Esophagus muscularis mucosa (tissue), 4 donors: ENCODE measurements at regions not wholly inside any gene's neighbourhood (a gene's known extent, or its start where the extent isn't known, plus 50 kb on each side); places are given as distances from the start of the nearest gene placed in this dataset.

Source experiments
- DNase-seq: peaks from one replicate; pipeline ENCODE4 v3.0.0-alpha.2; 2017; ENCODE audit errors: extremely low spot score
- H3K27ac ChIP-seq, 4 donors: fragments of 200-600 bp; sonication (generic); replicated peaks in 1 of 4; 1 replicate in 3 of 4; 2 replicates in 1 of 4; pipeline ENCODE4 v1.5.1; 2016 to 2019; ENCODE audit warnings: mild to moderate bottlenecking in 1 of 4
- H3K27me3 ChIP-seq, 4 donors: fragments of 200-600 bp; sonication (generic); one replicate each; pipeline versions ENCODE4 v1.5.1 to v1.6.0; 2016 to 2019
- H3K36me3 ChIP-seq, 4 donors: fragments of 200-600 bp; sonication (generic); one replicate each; pipeline ENCODE4 v1.5.1; 2016 to 2019
- H3K4me1 ChIP-seq, 4 donors: fragments of 200-600 bp; sonication (generic); one replicate each; pipeline ENCODE4 v1.5.1; 2016 to 2019
- H3K4me3 ChIP-seq, 4 donors: fragments of 200-600 bp; sonication (generic); 1 replicate in 2 of 4; 2 replicates in 2 of 4; pipeline ENCODE4 v1.5.1; 2016 to 2019; ENCODE audit warnings: mild to moderate bottlenecking in 4 of 4, moderate library complexity in 1 of 4
- H3K9me3 ChIP-seq, 4 donors: fragments of 200-600 bp; sonication (generic); 1 replicate in 3 of 4; 2 replicates in 1 of 4; pipeline ENCODE4 v1.5.1; 2016 to 2019
- EP300 ChIP-seq: sonication (generic); formaldehyde crosslinking; IDR thresholded peaks from one replicate; pipeline ENCODE4 v1.6.1; 2017; ENCODE audit warnings: antibody characterized with exemption
- POLR2A ChIP-seq: fragments of 450-650 bp; IDR thresholded peaks from one replicate; pipeline ENCODE4 v1.6.1; 2017; ENCODE audit warnings: antibody characterized with exemption, moderate library complexity, mild to moderate bottlenecking, low read depth
- POLR2AphosphoS5 ChIP-seq, 2 donors: sonication (generic); formaldehyde crosslinking; IDR thresholded peaks; one replicate each; pipeline ENCODE4 v1.6.1; 2017; ENCODE audit warnings: antibody characterized with exemption in 2 of 2
- WGBS: methylation state at CpG from one replicate; pipeline ENCODE4 v1.1.5; 2018; 5-methylcytosine and 5-hydroxymethylcytosine counted together
- intact Hi-C: fragments of 100-400 bp; cut with DNase I; formaldehyde crosslinking; loops from one replicate; pipeline ENCODE4 v1.15.1; 2023
- TF ChIP-seq, protein P1 (sequence below), 3 experiments: fragments of 200-600 bp in 2 of 3; fragments of 450-650 bp in 1 of 3; sonication (generic) in 2 of 3; IDR thresholded peaks; one replicate each; pipeline ENCODE4 v1.5.1; 2017 to 2019; ENCODE audit warnings: antibody characterized with exemption in 3 of 3, mild to moderate bottlenecking in 2 of 3, moderate library complexity in 1 of 3

DNA sequence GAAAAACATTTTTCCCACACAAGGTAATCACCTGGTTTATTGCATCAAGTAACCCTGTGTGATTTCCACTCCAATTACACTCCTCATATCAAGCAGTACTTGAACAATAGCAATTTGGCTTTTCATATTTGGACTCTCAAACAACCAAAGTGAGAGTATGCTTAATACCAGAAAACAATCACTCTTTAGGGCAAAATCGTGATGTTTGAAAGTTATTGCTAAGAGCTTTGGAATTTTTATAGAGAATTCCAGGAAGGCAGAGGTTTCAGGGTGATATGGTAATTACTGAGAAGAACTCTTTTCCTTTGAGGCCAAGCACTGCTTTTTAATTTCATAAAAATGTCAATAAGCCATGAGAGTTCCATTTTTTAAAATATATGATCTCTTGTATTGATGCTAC is 779.5 kb upstream of the LRRTM1 start:
- H3K27ac ChIP-seq = no peak overlapping the region
- no peaks in the 10 kb centered on the region for H3K4me1 ChIP-seq
- WGBS = 68% methylated on average over 1 of the region's 1 CpG
- TF ChIP-seq POLR2AphosphoS5 (IDR thresholded peaks at IDR 0.05) (no peak), EP300 (no peak), POLR2A (no peak)
- TF ChIP-seq, protein P1, sequence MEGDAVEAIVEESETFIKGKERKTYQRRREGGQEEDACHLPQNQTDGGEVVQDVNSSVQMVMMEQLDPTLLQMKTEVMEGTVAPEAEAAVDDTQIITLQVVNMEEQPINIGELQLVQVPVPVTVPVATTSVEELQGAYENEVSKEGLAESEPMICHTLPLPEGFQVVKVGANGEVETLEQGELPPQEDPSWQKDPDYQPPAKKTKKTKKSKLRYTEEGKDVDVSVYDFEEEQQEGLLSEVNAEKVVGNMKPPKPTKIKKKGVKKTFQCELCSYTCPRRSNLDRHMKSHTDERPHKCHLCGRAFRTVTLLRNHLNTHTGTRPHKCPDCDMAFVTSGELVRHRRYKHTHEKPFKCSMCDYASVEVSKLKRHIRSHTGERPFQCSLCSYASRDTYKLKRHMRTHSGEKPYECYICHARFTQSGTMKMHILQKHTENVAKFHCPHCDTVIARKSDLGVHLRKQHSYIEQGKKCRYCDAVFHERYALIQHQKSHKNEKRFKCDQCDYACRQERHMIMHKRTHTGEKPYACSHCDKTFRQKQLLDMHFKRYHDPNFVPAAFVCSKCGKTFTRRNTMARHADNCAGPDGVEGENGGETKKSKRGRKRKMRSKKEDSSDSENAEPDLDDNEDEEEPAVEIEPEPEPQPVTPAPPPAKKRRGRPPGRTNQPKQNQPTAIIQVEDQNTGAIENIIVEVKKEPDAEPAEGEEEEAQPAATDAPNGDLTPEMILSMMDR (IDR thresholded peaks at IDR 0.05) = no peak
- H3K9me3 ChIP-seq = no peaks in the 10 kb centered on the region
- H3K36me3 ChIP-seq = no peaks in the 10 kb centered on the region
- H3K27me3 ChIP-seq = no peaks in the 10 kb centered on the region
- no peak overlapping the region for H3K4me3 ChIP-seq
- intact Hi-C loops = no loop called here
- no peak for DNase-seq

DNA sequence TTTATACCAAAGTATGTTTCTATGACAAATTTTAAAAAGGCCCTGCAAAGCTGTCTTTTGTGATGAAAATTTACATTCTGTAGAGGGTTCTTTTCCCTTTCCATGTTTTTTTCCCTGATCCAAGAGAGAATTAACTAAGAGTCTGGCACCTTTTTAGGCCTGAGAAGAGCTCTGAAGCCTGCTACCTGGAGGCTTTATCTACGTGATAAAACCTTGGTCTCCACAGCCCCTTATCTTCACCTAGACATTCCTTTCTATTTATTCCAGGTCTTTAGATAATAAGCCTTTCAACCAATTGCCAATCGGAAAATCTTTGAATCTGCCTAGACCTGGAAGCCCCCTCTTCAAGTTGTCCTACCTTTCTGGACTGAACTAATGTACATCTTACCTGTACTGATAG is 774.1 kb upstream of the LRRTM1 start:
- no peak overlapping the region for H3K27ac ChIP-seq
- no peaks in the 10 kb centered on the region for H3K27me3 ChIP-seq
- WGBS = 86% methylated on average over 2 of the region's 2 CpGs
- no peaks in the 10 kb centered on the region for H3K36me3 ChIP-seq
- intact Hi-C loops = no loop called here
- H3K9me3 ChIP-seq = no peaks in the 10 kb centered on the region
- TF ChIP-seq, protein P1 (IDR thresholded peaks at IDR 0.05) = no peak
- TF ChIP-seq POLR2AphosphoS5 (IDR thresholded peaks at IDR 0.05) = no peak
- no peak for TF ChIP-seq POLR2A
- no peak for TF ChIP-seq EP300
- no peaks in the 10 kb centered on the region for H3K4me1 ChIP-seq
- H3K4me3 ChIP-seq = no peak overlapping the region
- DNase-seq = no peak

DNA sequence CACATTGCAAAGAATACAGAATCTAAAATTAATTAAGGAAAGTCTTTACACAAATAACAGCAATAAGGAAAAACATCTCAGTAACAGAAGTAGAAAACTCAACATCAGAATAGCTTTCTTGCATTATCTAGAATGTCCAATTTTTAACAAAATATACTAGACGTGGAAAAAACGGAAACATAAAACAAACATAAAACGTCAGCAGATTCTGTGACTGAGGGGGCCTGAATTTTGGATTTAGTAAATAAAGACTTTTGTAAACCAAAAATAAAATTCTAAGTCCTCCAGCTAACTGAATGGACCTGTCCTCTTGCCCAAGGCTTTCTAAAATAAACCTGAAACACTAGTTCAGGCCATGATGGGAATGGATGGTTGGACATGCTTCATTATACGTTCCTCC is 773.5 kb upstream of the LRRTM1 start:
- no peak for TF ChIP-seq POLR2AphosphoS5 (IDR thresholded peaks at IDR 0.05)
- TF ChIP-seq EP300 = no peak
- TF ChIP-seq, protein P1 (IDR thresholded peaks at IDR 0.05) = no peak
- no peak for TF ChIP-seq POLR2A
- H3K4me3 ChIP-seq = no peak overlapping the region
- H3K36me3 ChIP-seq = no peaks in the 10 kb centered on the region
- intact Hi-C loops = no loop called here
- no peaks in the 10 kb centered on the region for H3K27me3 ChIP-seq
- 74% methylated on average over 4 of the region's 4 CpGs for WGBS
- no peaks in the 10 kb centered on the region for H3K9me3 ChIP-seq
- H3K4me1 ChIP-seq = no peaks in the 10 kb centered on the region
- no peak for DNase-seq
- no peak overlapping the region for H3K27ac ChIP-seq

DNA sequence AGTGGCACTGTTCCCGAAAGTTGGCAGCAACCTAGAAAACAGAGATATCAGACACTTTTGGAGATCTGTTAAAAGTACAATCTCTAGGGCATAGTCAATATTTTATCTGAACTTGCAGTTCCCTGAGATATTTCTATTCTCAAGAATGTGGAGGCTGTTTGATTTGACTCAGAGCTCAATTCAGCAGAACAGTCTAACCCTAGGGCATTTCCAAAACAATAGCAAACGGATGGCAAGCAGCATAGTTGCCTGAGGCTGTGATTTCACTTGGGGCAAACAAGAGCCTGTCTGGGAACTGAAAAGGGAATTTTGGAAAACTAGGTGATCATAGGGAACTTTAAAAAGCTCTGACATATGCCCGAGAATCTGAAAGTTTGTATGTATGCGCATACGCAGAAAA is 772.8 kb upstream of the LRRTM1 start:
- TF ChIP-seq POLR2A = no peak
- TF ChIP-seq EP300 = no peak
- TF ChIP-seq POLR2AphosphoS5 (IDR thresholded peaks at IDR 0.05) = no peak
- TF ChIP-seq, protein P1 (IDR thresholded peaks at IDR 0.05) = no peak
- no peaks in the 10 kb centered on the region for H3K4me1 ChIP-seq
- no peak for DNase-seq
- H3K9me3 ChIP-seq = no peaks in the 10 kb centered on the region
- H3K27ac ChIP-seq = no peak overlapping the region
- intact Hi-C loops = no loop called here
- 80% methylated on average over 5 of the region's 5 CpGs for WGBS
- no peaks in the 10 kb centered on the region for H3K27me3 ChIP-seq
- no peak overlapping the region for H3K4me3 ChIP-seq
- no peaks in the 10 kb centered on the region for H3K36me3 ChIP-seq

DNA sequence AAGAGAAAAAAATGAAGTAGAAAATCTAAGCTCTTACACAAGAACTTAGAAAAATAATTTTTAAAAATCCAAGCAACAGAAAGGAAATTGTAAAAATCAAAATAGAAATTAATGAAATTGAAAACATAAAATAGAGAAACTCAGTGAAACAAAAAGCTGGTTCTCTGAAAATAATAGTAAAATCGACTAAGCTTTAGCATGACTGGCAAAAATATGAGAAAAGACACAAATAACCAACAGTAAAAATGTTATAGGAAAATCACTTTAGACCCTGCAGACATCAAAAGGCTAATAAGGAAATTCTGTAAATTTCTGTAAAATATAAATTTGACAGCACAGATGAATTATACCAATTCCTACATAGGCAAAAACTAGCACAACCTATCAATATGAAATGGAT is 768.9 kb upstream of the LRRTM1 start:
- H3K27me3 ChIP-seq = no peaks in the 10 kb centered on the region
- H3K27ac ChIP-seq = no peak overlapping the region
- TF ChIP-seq EP300 (no peak), POLR2AphosphoS5 (IDR thresholded peaks at IDR 0.05) (no peak), POLR2A (no peak)
- TF ChIP-seq, protein P1 (IDR thresholded peaks at IDR 0.05) = no peak
- no peaks in the 10 kb centered on the region for H3K4me1 ChIP-seq
- 76% methylated on average over 1 of the region's 1 CpG for WGBS
- DNase-seq = no peak
- no peaks in the 10 kb centered on the region for H3K36me3 ChIP-seq
- H3K9me3 ChIP-seq = no peaks in the 10 kb centered on the region
- intact Hi-C loops = no loop called here
- H3K4me3 ChIP-seq = no peak overlapping the region
